ENCODE measurements at regions not wholly inside any gene's neighbourhood (a gene's known extent, or its start where the extent isn't known, plus 50 kb on each side); places are given as distances from the start of the nearest gene placed in this dataset.

DNA sequence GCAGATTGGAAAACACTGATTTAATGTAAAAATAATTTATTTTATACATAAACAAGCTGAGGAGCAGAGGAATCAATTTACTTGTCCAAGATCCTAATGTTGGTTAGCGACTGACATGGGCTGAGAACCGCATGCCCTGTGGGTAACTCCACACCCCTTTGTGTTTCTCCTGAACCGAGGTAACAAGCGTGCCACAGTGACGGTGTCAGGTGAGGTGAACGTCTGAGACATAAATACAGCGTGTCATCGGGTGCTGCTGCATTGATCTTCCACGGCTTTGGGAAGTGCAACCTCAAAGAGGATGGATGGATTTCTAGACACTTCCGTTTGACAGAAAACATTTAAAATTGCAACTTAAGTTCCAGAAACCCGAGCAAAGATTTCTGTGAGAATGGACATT lies 386.8 kb upstream of the ADARB2 start:
- no peak overlapping the region for H3K14ac ChIP-seq (ENCODE audit: low read length)
- H3K23ac ChIP-seq (ENCODE audit: low read depth, low read length, poor library complexity): no peak overlapping the region
- H3K79me1 ChIP-seq (ENCODE audit: low read depth, low read length): no peaks in the 10 kb centered on the region
- H3K4me3 ChIP-seq (ENCODE audit: low read length in 2 of 2): no peak overlapping the region
- DNase-seq (ENCODE audit: low spot score): no peak
- no peak overlapping the region for H2BK120ac ChIP-seq (ENCODE audit: low read depth, low read length)
- H2BK12ac ChIP-seq (ENCODE audit: low read length): no peak overlapping the region
- H3K9ac ChIP-seq (ENCODE audit: low read depth, low read length, poor library complexity): no peak overlapping the region
- H3K4ac ChIP-seq (ENCODE audit: low read length): no peak overlapping the region
- no peak overlapping the region for H3K18ac ChIP-seq (ENCODE audit: low read length)
- H2BK15ac ChIP-seq (ENCODE audit: low read length): no peak overlapping the region
- WGBS, 2 donors (ENCODE audit: extremely low coverage in 2 of 2, insufficient read length in 2 of 2, insufficient replicate concordance in 1 of 2): no CpG with 5 or more reads among the region's 11 CpGs
- no peak overlapping the region for H4K91ac ChIP-seq (ENCODE audit: low read depth, low read length, poor library complexity)
- H4K8ac ChIP-seq (ENCODE audit: low read depth, low read length): no peak overlapping the region
- H3K9me3 ChIP-seq (replicated peaks in 1 of 2; ENCODE audit: control insufficient read depth in 2 of 2, insufficient read depth in 1 of 2, low read depth in 1 of 2, low read length in 2 of 2): no peaks in the 10 kb centered on the region
- H3K27ac ChIP-seq (replicated peaks; ENCODE audit: low read length): no peak overlapping the region
- peaks cover 0 to 2% of the 10 kb centered on the region in 2 donors for H3K4me1 ChIP-seq (ENCODE audit: control insufficient read depth in 2 of 2, insufficient read depth in 1 of 2, low read depth in 1 of 2, low read length in 2 of 2)
- H3K27me3 ChIP-seq (ENCODE audit: control insufficient read depth in 3 of 3, insufficient read depth in 3 of 3, low read depth in 1 of 3, low read length in 3 of 3): no peaks in the 10 kb centered on the region
- H2BK5ac ChIP-seq (ENCODE audit: low read length): no peak overlapping the region
- H3K36me3 ChIP-seq (replicated peaks in 1 of 2; ENCODE audit: control insufficient read depth in 2 of 2, insufficient read depth in 2 of 2, low read length in 2 of 2): no peaks in the 10 kb centered on the region
- no peak overlapping the region for H2AK5ac ChIP-seq (ENCODE audit: low read depth, low read length)
- H3K4me2 ChIP-seq (ENCODE audit: insufficient read depth, low read length, poor library complexity, severe bottlenecking): no peak overlapping the region
- H2AFZ ChIP-seq (ENCODE audit: low read length): no peak overlapping the region

DNA sequence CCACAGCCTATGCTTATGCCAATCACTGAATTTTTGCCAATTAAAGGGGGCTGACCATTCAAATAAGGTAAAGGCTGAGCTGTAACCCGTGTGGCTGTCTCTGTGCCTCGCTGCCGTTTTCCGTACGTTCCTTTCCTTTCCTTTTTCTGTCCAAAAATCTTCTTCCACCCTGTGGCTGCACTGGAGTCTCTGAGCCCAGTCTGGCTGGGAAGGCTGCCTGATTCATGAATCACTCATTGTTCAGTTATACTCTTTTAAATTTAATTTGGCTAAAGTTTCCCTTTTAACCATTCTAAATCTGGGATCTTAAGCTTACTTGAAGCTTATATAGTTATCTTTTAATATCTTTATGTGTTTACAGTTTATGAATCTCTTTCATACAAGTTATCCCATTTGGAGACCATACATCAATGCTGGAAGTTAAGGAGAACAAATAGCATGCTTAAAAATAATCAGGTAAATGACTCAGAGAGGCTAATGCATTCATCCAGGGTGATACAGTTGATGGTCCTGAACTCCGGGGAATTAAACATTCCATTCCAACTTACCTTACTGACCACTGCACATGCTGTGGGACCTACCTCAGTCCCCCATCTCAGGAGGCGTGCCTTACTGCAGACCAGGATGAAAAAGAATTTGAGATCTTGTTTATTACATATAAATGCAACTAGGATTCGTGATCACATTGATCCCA lies 385.3 kb upstream of the ADARB2 start:
- no peak overlapping the region for H2AK5ac ChIP-seq (ENCODE audit: low read depth, low read length)
- no peak overlapping the region for H3K9ac ChIP-seq (ENCODE audit: low read depth, low read length, poor library complexity)
- H2BK5ac ChIP-seq (ENCODE audit: low read length): no peak overlapping the region
- no peaks in the 10 kb centered on the region for H3K36me3 ChIP-seq (replicated peaks in 1 of 2; ENCODE audit: control insufficient read depth in 2 of 2, insufficient read depth in 2 of 2, low read length in 2 of 2)
- no peak overlapping the region for H2AFZ ChIP-seq (ENCODE audit: low read length)
- no peak overlapping the region for H2BK12ac ChIP-seq (ENCODE audit: low read length)
- no peak overlapping the region for H3K18ac ChIP-seq (ENCODE audit: low read length)
- H3K4me2 ChIP-seq (ENCODE audit: insufficient read depth, low read length, poor library complexity, severe bottlenecking): no peak overlapping the region
- H4K8ac ChIP-seq (ENCODE audit: low read depth, low read length): no peak overlapping the region
- H3K14ac ChIP-seq (ENCODE audit: low read length): no peak overlapping the region
- no peak for DNase-seq (ENCODE audit: low spot score)
- H3K79me1 ChIP-seq (ENCODE audit: low read depth, low read length): no peaks in the 10 kb centered on the region
- peaks cover 0 to 2% of the 10 kb centered on the region in 2 donors for H3K4me1 ChIP-seq (ENCODE audit: control insufficient read depth in 2 of 2, insufficient read depth in 1 of 2, low read depth in 1 of 2, low read length in 2 of 2)
- WGBS, 2 donors (ENCODE audit: extremely low coverage in 2 of 2, insufficient read length in 2 of 2, insufficient replicate concordance in 1 of 2): no CpG with 5 or more reads among the region's 8 CpGs
- no peak overlapping the region for H4K91ac ChIP-seq (ENCODE audit: low read depth, low read length, poor library complexity)
- H3K23ac ChIP-seq (ENCODE audit: low read depth, low read length, poor library complexity): no peak overlapping the region
- no peaks in the 10 kb centered on the region for H3K9me3 ChIP-seq (replicated peaks in 1 of 2; ENCODE audit: control insufficient read depth in 2 of 2, insufficient read depth in 1 of 2, low read depth in 1 of 2, low read length in 2 of 2)
- H3K4ac ChIP-seq (ENCODE audit: low read length): no peak overlapping the region
- H2BK120ac ChIP-seq (ENCODE audit: low read depth, low read length): no peak overlapping the region
- H3K4me3 ChIP-seq (ENCODE audit: low read length in 2 of 2): no peak overlapping the region
- H3K27ac ChIP-seq (replicated peaks; ENCODE audit: low read length): no peak overlapping the region
- H3K27me3 ChIP-seq (ENCODE audit: control insufficient read depth in 3 of 3, insufficient read depth in 3 of 3, low read depth in 1 of 3, low read length in 3 of 3): no peaks in the 10 kb centered on the region
- no peak overlapping the region for H2BK15ac ChIP-seq (ENCODE audit: low read length)

DNA sequence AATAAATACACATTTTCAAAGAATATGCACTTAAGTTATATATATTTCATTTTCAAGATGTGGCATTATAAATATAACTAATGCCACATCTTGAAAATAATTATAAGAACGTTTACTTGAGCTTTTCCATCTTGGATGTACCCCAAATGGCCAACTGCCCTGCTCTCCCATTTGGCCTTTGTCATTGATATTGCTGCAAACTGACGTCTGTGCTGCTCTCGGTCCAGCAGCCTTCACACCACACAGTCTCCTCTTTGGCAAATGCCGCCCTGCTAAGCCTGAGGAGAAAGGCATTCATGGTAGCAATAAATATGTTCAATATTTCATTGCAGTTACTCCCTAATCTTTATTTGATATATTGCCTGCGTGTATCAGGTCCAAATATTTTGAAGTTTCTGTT lies 384.6 kb upstream of the ADARB2 start:
- WGBS, 2 donors (ENCODE audit: extremely low coverage in 2 of 2, insufficient read length in 2 of 2, insufficient replicate concordance in 1 of 2): no CpG with 5 or more reads among the region's 5 CpGs
- Histone ChIP-seq H2BK120ac (ENCODE audit: low read depth, low read length) (no peak overlapping the region), H2BK5ac (ENCODE audit: low read length) (no peak overlapping the region), H2AK5ac (ENCODE audit: low read depth, low read length) (no peak overlapping the region), H3K27me3 (ENCODE audit: control insufficient read depth in 3 of 3, insufficient read depth in 3 of 3, low read depth in 1 of 3, low read length in 3 of 3) (no peaks in the 10 kb centered on the region), H3K4me3 (ENCODE audit: low read length in 2 of 2) (no peak overlapping the region), H3K4ac (ENCODE audit: low read length) (no peak overlapping the region), H3K9ac (ENCODE audit: low read depth, low read length, poor library complexity) (no peak overlapping the region), H2BK12ac (ENCODE audit: low read length) (no peak overlapping the region), H3K14ac (ENCODE audit: low read length) (no peak overlapping the region), H3K4me2 (ENCODE audit: insufficient read depth, low read length, poor library complexity, severe bottlenecking) (no peak overlapping the region), H3K9me3 (replicated peaks in 1 of 2; ENCODE audit: control insufficient read depth in 2 of 2, insufficient read depth in 1 of 2, low read depth in 1 of 2, low read length in 2 of 2) (peaks cover 0 to 4% of the 10 kb centered on the region in 2 donors), H3K27ac (replicated peaks; ENCODE audit: low read length) (no peak overlapping the region), H4K8ac (ENCODE audit: low read depth, low read length) (no peak overlapping the region), H2BK15ac (ENCODE audit: low read length) (no peak overlapping the region), H3K4me1 (ENCODE audit: control insufficient read depth in 2 of 2, insufficient read depth in 1 of 2, low read depth in 1 of 2, low read length in 2 of 2) (peaks cover 0 to 2% of the 10 kb centered on the region in 2 donors), H2AFZ (ENCODE audit: low read length) (no peak overlapping the region), H3K18ac (ENCODE audit: low read length) (no peak overlapping the region), H3K23ac (ENCODE audit: low read depth, low read length, poor library complexity) (no peak overlapping the region), H3K79me1 (ENCODE audit: low read depth, low read length) (no peaks in the 10 kb centered on the region), H4K91ac (ENCODE audit: low read depth, low read length, poor library complexity) (no peak overlapping the region), H3K36me3 (replicated peaks in 1 of 2; ENCODE audit: control insufficient read depth in 2 of 2, insufficient read depth in 2 of 2, low read length in 2 of 2) (no peaks in the 10 kb centered on the region)
- no peak for DNase-seq (ENCODE audit: low spot score)

DNA sequence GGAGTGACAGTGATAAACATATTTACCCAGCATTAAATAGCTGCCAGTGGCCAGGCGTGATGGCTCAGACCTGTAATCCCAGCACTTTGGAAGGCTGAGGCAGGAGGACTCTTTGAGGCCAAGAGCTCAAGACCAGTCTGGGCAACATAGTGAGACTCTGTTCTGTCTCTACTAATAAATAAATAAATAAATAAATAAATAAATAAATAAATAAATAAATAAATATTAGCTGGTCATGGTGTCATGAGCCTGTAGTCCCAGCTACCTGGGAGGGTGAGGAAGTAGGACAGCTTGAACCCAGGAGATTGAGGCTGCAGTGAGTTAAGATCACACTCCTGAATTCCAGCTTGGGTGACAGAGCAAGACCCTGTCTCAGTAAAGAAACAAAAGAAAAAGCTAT lies 384.0 kb upstream of the ADARB2 start:
- Histone ChIP-seq H3K4me2 (ENCODE audit: insufficient read depth, low read length, poor library complexity, severe bottlenecking) (no peak overlapping the region), H3K23ac (ENCODE audit: low read depth, low read length, poor library complexity) (no peak overlapping the region), H3K9ac (ENCODE audit: low read depth, low read length, poor library complexity) (no peak overlapping the region), H4K91ac (ENCODE audit: low read depth, low read length, poor library complexity) (no peak overlapping the region), H3K4me3 (ENCODE audit: low read length in 2 of 2) (no peak overlapping the region), H3K36me3 (replicated peaks in 1 of 2; ENCODE audit: control insufficient read depth in 2 of 2, insufficient read depth in 2 of 2, low read length in 2 of 2) (no peaks in the 10 kb centered on the region), H2AFZ (ENCODE audit: low read length) (no peak overlapping the region), H3K14ac (ENCODE audit: low read length) (no peak overlapping the region), H2BK15ac (ENCODE audit: low read length) (no peak overlapping the region), H2BK120ac (ENCODE audit: low read depth, low read length) (no peak overlapping the region), H2AK5ac (ENCODE audit: low read depth, low read length) (no peak overlapping the region), H3K18ac (ENCODE audit: low read length) (no peak overlapping the region), H3K4ac (ENCODE audit: low read length) (no peak overlapping the region), H3K27ac (replicated peaks; ENCODE audit: low read length) (peak overlapping the region; percentile 35), H3K79me1 (ENCODE audit: low read depth, low read length) (no peaks in the 10 kb centered on the region), H3K9me3 (replicated peaks in 1 of 2; ENCODE audit: control insufficient read depth in 2 of 2, insufficient read depth in 1 of 2, low read depth in 1 of 2, low read length in 2 of 2) (peaks cover 0 to 6% of the 10 kb centered on the region in 2 donors), H4K8ac (ENCODE audit: low read depth, low read length) (no peak overlapping the region), H3K27me3 (ENCODE audit: control insufficient read depth in 3 of 3, insufficient read depth in 3 of 3, low read depth in 1 of 3, low read length in 3 of 3) (no peaks in the 10 kb centered on the region), H3K4me1 (ENCODE audit: control insufficient read depth in 2 of 2, insufficient read depth in 1 of 2, low read depth in 1 of 2, low read length in 2 of 2) (peaks cover 0 to 2% of the 10 kb centered on the region in 2 donors), H2BK12ac (ENCODE audit: low read length) (no peak overlapping the region), H2BK5ac (ENCODE audit: low read length) (no peak overlapping the region)
- DNase-seq (ENCODE audit: low spot score): no peak
- WGBS, 2 donors (ENCODE audit: extremely low coverage in 2 of 2, insufficient read length in 2 of 2, insufficient replicate concordance in 1 of 2): no CpG with 5 or more reads among the region's 1 CpG
